HCT116 (cell line): ENCODE measurements at regions not wholly inside any gene's neighbourhood (a gene's known extent, or its start where the extent isn't known, plus 50 kb on each side); places are given as distances from the start of the nearest gene placed in this dataset.

Experiments used
- ATAC-seq: fragments of 200-7000 bp; cut with Tn5 transposase; 2 replicates; pipeline ENCODE4 v1.9.1; 2020; ENCODE audit warnings: mild to moderate bottlenecking, moderate library complexity
- BruUV-seq: library from RNA; stranded (reverse); fragments of 400-500 nt; replicated peaks from 2 replicates; lab custom pipeline; 2021; lab: Mats Ljungman, UMichigan
- CTCF ChIA-PET: fragments of 300-600 bp; sonication (Branson Sonifier 250); formaldehyde crosslinking; loops from one replicate; lab custom pipeline; 2021; ENCODE audit warnings: antibody characterized with exemption; lab: Charles Lee
- POLR2A ChIA-PET: fragments of 300-600, 350-600 bp; sonication (Branson Sonifier 250); formaldehyde crosslinking; loops from one replicate; lab custom pipeline; 2021; ENCODE audit warnings: antibody characterized with exemption; lab: Charles Lee
- RAD21 ChIA-PET, 2 experiments: fragments of 300-600 bp; sonication (Branson Sonifier 250); formaldehyde crosslinking; loops; one replicate each; lab custom pipeline; 2023; ENCODE audit warnings: low total read pairs in 2 of 2; ENCODE audit not compliant: uncharacterized antibody in 2 of 2, unreplicated experiment in 2 of 2, low non-redundant PET in 1 of 2; lab: Charles Lee
- DNase-seq: peaks from one replicate; pipeline ENCODE4 v3.0.0-alpha.2; 2010; ENCODE audit warnings: low read depth, low spot score
- H2AFZ ChIP-seq: fragments of 200-600 bp; shearing (Covaris generic), sonication (generic); 2 replicates; pipeline ENCODE4 v1.6.1; 2017; ENCODE audit warnings: low read depth, mixed run types, mixed read lengths, antibody characterized with exemption, low read length; ENCODE audit not compliant: poor library complexity, severe bottlenecking
- H3K27ac ChIP-seq: 2 replicates; pipeline ENCODE4 v1.5.1; 2012; ENCODE audit warnings: low read depth, low read length
- H3K27me3 ChIP-seq: fragments of 200-600 bp; sonication (generic); 2 replicates; pipeline ENCODE4 v1.6.1; 2016; ENCODE audit warnings: mixed run types, low read length, mixed read lengths; ENCODE audit not compliant: insufficient read depth
- H3K36me3 ChIP-seq, 2 experiments: fragments of 200-500 bp in 1 of 2; fragments of 200-600 bp in 1 of 2; sonication (Bioruptor generic) in 1 of 2; sonication (generic) in 1 of 2; 2 replicates each; pipeline versions ENCODE4 v1.5.1 to v1.6.1; 2014 to 2016; ENCODE audit warnings: low read length in 2 of 2, inconsistent platforms in 1 of 2, mixed read lengths in 1 of 2, mixed run types in 1 of 2; ENCODE audit not compliant: insufficient read depth in 2 of 2, control insufficient read depth in 1 of 2
- H3K4me1 ChIP-seq, 2 experiments: fragments of 200-600 bp in 1 of 2; sonication (generic) in 1 of 2; 2 replicates each; pipeline versions ENCODE4 v1.5.1 to v1.6.1; 2012 to 2017; ENCODE audit warnings: low read length in 2 of 2, inconsistent platforms in 1 of 2, mild to moderate bottlenecking in 1 of 2, mixed read lengths in 1 of 2, mixed run types in 1 of 2, moderate library complexity in 1 of 2; ENCODE audit not compliant: insufficient read depth in 2 of 2, control insufficient read depth in 1 of 2
- H3K4me2 ChIP-seq: fragments of 200-600 bp; sonication (generic); 2 replicates; pipeline ENCODE4 v1.6.1; 2017; ENCODE audit warnings: mixed run types, low read length, mixed read lengths
- H3K4me3 ChIP-seq, 2 experiments: fragments of 200-600 bp in 1 of 2; sonication (generic) in 1 of 2; replicated peaks in 1 of 2; 2 replicates each; pipeline ENCODE4 v1.5.1; 2011 to 2016; ENCODE audit warnings: low read length in 2 of 2, control low read depth in 1 of 2, low read depth in 1 of 2, mild to moderate bottlenecking in 1 of 2, mixed read lengths in 1 of 2, mixed run types in 1 of 2
- H3K79me2 ChIP-seq: fragments of 200-600 bp; sonication (generic); 2 replicates; pipeline ENCODE4 v1.6.1; 2017; ENCODE audit warnings: mild to moderate bottlenecking, mixed run types, low read length, moderate library complexity, mixed read lengths; ENCODE audit not compliant: insufficient read depth
- H3K9ac ChIP-seq: fragments of 200-600 bp; sonication (generic); 2 replicates; pipeline ENCODE4 v1.6.1; 2016; ENCODE audit warnings: low read length, mixed read lengths
- H3K9me2 ChIP-seq: fragments of 200-600 bp; sonication (generic), shearing (Covaris generic); 2 replicates; pipeline ENCODE4 v1.6.1; 2017; ENCODE audit warnings: mixed run types, mild to moderate bottlenecking, moderate library complexity; ENCODE audit not compliant: insufficient read depth
- H3K9me3 ChIP-seq, 2 experiments: fragments of 200-500 bp in 1 of 2; fragments of 200-600 bp in 1 of 2; sonication (Bioruptor generic) in 1 of 2; sonication (generic) in 1 of 2; 2 replicates each; pipeline ENCODE4 v1.6.1; 2014 to 2017; ENCODE audit warnings: low read length in 2 of 2, mixed read lengths in 2 of 2, inconsistent platforms in 1 of 2, low read depth in 1 of 2, mild to moderate bottlenecking in 1 of 2, mixed run types in 1 of 2, moderate library complexity in 1 of 2; ENCODE audit not compliant: control insufficient read depth in 1 of 2, insufficient read depth in 1 of 2
- H4K20me1 ChIP-seq: fragments of 200-600 bp; sonication (generic), shearing (Covaris generic); 2 replicates; pipeline ENCODE4 v1.6.1; 2017; ENCODE audit warnings: mixed run types, mild to moderate bottlenecking, moderate library complexity; ENCODE audit not compliant: insufficient read depth
- ELF1 ChIP-seq: IDR thresholded peaks from 2 replicates; pipeline ENCODE4 v1.6.1; 2012; ENCODE audit warnings: low read depth, borderline replicate concordance
- EZH2 ChIP-seq: fragments of 200-600 bp; sonication (generic); IDR thresholded peaks from 2 replicates; pipeline ENCODE4 v1.6.1; 2017; ENCODE audit warnings: antibody characterized with exemption, mixed run types
- POLR2AphosphoS5 ChIP-seq: IDR thresholded peaks from 2 replicates; pipeline ENCODE4 v1.6.1; 2011; ENCODE audit warnings: mild to moderate bottlenecking, low read depth, low read length, moderate library complexity
- RAD21 ChIP-seq: IDR thresholded peaks from 2 replicates; pipeline ENCODE4 v1.6.1; 2012; ENCODE audit warnings: low read depth, mild to moderate bottlenecking
- SRF ChIP-seq: IDR thresholded peaks from 2 replicates; pipeline ENCODE4 v1.6.1; 2012; ENCODE audit warnings: low read depth
- YY1 ChIP-seq: IDR thresholded peaks from 2 replicates; pipeline ENCODE4 v1.6.1; 2011; ENCODE audit warnings: low read length, low read depth, moderate library complexity, mild to moderate bottlenecking; ENCODE audit not compliant: insufficient replicate concordance; ENCODE audit errors: extremely low read depth
- ZFX ChIP-seq: fragments of 450-650 bp; IDR thresholded peaks from 2 replicates; pipeline ENCODE4 v1.6.1; 2017
- ZNF274 ChIP-seq: fragments of 200-500 bp; sonication (Bioruptor generic); IDR thresholded peaks from 2 replicates; pipeline ENCODE4 v1.6.1; 2014; ENCODE audit warnings: mild to moderate bottlenecking, low read depth, low read length, inconsistent platforms
- intact Hi-C: fragments of 100-400 bp; cut with micrococcal nuclease; formaldehyde crosslinking; loops from 2 replicates; pipeline ENCODE4 v1.10.0; 2022
- TF ChIP-seq, protein P1 (sequence below): IDR thresholded peaks from 2 replicates; pipeline ENCODE4 v1.6.1; 2011; ENCODE audit warnings: mild to moderate bottlenecking, low read length, moderate library complexity; ENCODE audit not compliant: insufficient replicate concordance; ENCODE audit errors: extremely low read depth
- TF ChIP-seq, protein P2 (sequence below): IDR thresholded peaks from 2 replicates; pipeline ENCODE4 v1.6.1; 2012

DNA sequence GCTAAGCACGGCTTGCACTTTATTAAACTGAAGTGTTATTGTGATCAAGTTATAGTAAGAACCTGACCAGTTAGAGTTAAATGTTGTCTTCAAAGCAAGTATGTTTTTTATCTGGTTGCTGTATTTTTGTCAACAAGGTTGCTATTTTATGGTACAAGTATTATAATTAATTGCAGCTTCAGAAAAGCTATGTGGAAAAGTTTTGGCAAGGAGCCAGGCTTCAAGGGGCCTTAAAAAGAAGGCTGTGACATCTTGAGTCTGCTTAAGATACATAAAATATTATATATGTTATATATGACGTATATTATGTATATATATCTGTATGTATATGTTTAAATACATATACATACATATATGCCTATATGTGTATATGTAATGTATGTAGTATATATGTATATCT is 1461.2 kb upstream of the CDH8 start:
- Histone ChIP-seq H4K20me1 (no peaks in the 10 kb centered on the region), H3K4me3 (no peak overlapping the region), H3K9me3 (peaks cover 4 to 27% of the 10 kb centered on the region in 2 experiments; a peak in 2 of 4 replicates), H2AFZ (no peak overlapping the region), H3K4me2 (no peak overlapping the region), H3K27ac (no peak overlapping the region), H3K9me2 (no peaks in the 10 kb centered on the region), H3K79me2 (no peaks in the 10 kb centered on the region), H3K27me3 (no peaks in the 10 kb centered on the region), H3K4me1 (no peaks in the 10 kb centered on the region), H3K9ac (no peak overlapping the region), H3K36me3 (no peaks in the 10 kb centered on the region)
- no peak for TF ChIP-seq EZH2
- TF ChIP-seq, protein P1, sequence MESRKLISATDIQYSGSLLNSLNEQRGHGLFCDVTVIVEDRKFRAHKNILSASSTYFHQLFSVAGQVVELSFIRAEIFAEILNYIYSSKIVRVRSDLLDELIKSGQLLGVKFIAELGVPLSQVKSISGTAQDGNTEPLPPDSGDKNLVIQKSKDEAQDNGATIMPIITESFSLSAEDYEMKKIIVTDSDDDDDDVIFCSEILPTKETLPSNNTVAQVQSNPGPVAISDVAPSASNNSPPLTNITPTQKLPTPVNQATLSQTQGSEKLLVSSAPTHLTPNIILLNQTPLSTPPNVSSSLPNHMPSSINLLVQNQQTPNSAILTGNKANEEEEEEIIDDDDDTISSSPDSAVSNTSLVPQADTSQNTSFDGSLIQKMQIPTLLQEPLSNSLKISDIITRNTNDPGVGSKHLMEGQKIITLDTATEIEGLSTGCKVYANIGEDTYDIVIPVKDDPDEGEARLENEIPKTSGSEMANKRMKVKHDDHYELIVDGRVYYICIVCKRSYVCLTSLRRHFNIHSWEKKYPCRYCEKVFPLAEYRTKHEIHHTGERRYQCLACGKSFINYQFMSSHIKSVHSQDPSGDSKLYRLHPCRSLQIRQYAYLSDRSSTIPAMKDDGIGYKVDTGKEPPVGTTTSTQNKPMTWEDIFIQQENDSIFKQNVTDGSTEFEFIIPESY, result no peak
- TF ChIP-seq RAD21, result no peak
- POLR2A ChIA-PET, result no interaction called here
- DNase-seq, result no peak
- RAD21 ChIA-PET, result no interaction called here
- intact Hi-C loops, result no loop called here
- ATAC-seq, result no peak
- CTCF ChIA-PET, result no interaction called here
- no TSS peak for BruUV-seq

DNA sequence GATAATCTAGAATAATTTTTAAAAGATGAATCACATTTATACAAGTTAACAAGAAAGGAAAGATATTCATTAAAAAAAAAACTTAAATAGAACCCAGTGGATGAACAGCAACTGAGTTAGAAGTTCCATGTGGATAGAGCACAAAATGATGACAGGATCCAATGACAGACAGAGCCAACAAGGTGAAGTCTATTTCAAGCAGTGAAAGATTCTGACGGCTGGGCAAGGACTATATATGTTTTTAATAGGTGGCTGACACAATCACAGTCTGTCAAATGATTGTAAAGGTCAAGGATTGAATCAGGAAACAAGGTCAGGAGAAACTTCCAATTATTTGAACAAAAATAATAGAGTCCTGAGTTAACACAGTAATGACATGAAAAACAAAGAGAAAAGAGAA is 1460.0 kb upstream of the CDH8 start:
- DNase-seq, result no peak
- Histone ChIP-seq H3K36me3 (no peaks in the 10 kb centered on the region), H3K9ac (no peak overlapping the region)
- CTCF ChIA-PET, result no interaction called here
- TF ChIP-seq RAD21 (no peak), ELF1 (no peak), SRF (no peak), ZNF274 (no peak), YY1 (no peak), EZH2 (no peak), ZFX (no peak), POLR2AphosphoS5 (no peak)
- TF ChIP-seq, protein P1, result no peak
- TF ChIP-seq, protein P2, sequence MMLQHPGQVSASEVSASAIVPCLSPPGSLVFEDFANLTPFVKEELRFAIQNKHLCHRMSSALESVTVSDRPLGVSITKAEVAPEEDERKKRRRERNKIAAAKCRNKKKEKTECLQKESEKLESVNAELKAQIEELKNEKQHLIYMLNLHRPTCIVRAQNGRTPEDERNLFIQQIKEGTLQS, result no peak
- TF ChIP-seq, all 23 proteins: peak for 0
- Histone ChIP-seq H3K9me3 (peaks cover 6 to 30% of the 10 kb centered on the region in 2 experiments; a peak in 2 of 4 replicates), H3K27ac (no peak overlapping the region), H3K4me2 (no peak overlapping the region), H3K4me3 (no peak overlapping the region), H3K27me3 (no peaks in the 10 kb centered on the region), H3K79me2 (no peaks in the 10 kb centered on the region), H3K4me1 (no peaks in the 10 kb centered on the region), H2AFZ (no peak overlapping the region), H4K20me1 (no peaks in the 10 kb centered on the region), H3K9me2 (no peaks in the 10 kb centered on the region)
- ATAC-seq, result no peak
- intact Hi-C loops, result no loop called here
- no TSS peak for BruUV-seq
- RAD21 ChIA-PET, result no interaction called here
- POLR2A ChIA-PET, result no interaction called here
